MM.1S (cell line): ENCODE measurements at regions not wholly inside any gene's neighbourhood (a gene's known extent, or its start where the extent isn't known, plus 50 kb on each side); places are given as distances from the start of the nearest gene placed in this dataset.

Experiments used
- EZH2phosphoT487 ChIP-seq: fragments of 300-600 bp; sonication (generic); IDR thresholded peaks from 2 replicates; pipeline ENCODE4 v1.6.1; 2018; ENCODE audit warnings: antibody characterized with exemption, low read length
- TF ChIP-seq, protein P1 (sequence below): fragments of 300-600 bp; sonication (generic); IDR thresholded peaks from 2 replicates; pipeline ENCODE4 v1.5.1; 2016; ENCODE audit warnings: antibody characterized with exemption, low read length, mixed read lengths

DNA sequence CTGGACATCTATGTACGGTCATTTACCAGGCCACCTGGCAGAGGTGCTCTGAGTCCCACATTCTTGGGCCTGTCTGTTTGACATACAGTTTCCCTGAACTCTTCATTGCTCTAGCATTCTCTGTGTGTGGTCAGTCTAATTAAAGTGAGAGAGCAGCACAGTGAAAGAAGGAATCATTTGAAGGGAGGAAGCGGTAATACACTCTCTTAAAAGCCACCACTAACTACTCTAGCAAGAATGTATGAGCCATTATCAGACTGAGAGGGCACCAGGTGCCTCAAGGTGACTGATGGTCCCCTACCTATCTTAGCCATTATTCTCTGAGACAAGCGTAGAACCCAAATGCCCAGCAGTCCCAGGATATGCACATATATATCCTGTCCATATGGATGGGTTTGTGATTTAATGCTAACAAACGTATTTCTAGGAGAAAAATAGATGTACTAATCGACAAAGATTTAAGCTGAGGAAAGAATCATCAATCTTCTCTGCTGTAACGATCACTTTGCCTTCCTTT, 527.2 kb downstream of the PRELID2 start:
- TF ChIP-seq, protein P1, sequence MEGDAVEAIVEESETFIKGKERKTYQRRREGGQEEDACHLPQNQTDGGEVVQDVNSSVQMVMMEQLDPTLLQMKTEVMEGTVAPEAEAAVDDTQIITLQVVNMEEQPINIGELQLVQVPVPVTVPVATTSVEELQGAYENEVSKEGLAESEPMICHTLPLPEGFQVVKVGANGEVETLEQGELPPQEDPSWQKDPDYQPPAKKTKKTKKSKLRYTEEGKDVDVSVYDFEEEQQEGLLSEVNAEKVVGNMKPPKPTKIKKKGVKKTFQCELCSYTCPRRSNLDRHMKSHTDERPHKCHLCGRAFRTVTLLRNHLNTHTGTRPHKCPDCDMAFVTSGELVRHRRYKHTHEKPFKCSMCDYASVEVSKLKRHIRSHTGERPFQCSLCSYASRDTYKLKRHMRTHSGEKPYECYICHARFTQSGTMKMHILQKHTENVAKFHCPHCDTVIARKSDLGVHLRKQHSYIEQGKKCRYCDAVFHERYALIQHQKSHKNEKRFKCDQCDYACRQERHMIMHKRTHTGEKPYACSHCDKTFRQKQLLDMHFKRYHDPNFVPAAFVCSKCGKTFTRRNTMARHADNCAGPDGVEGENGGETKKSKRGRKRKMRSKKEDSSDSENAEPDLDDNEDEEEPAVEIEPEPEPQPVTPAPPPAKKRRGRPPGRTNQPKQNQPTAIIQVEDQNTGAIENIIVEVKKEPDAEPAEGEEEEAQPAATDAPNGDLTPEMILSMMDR = no peak
- TF ChIP-seq EZH2phosphoT487 = no peak
